A673 (cell line): ENCODE measurements at regions not wholly inside any gene's neighbourhood (a gene's known extent, or its start where the extent isn't known, plus 50 kb on each side); places are given as distances from the start of the nearest gene placed in this dataset.

ENCODE experiments used
- BruUV-seq: library from RNA; stranded (reverse); fragments of 400-500 nt; replicated peaks from 2 replicates; lab custom pipeline; 2021; lab: Mats Ljungman, UMichigan
- CTCF ChIA-PET: fragments of 300-600 bp; sonication (Branson Sonifier 250); formaldehyde crosslinking; loops from one replicate; lab custom pipeline; 2022; ENCODE audit warnings: antibody characterized with exemption; lab: Charles Lee
- POLR2A ChIA-PET: fragments of 300-600 bp; sonication (Branson Sonifier 250); formaldehyde crosslinking; loops from one replicate; lab custom pipeline; 2022; ENCODE audit warnings: antibody characterized with exemption; ENCODE audit not compliant: low non-redundant PET; lab: Charles Lee
- DNase-seq: peaks from one replicate; pipeline ENCODE4 v3.0.0-alpha.2; 2015; ENCODE audit warnings: low spot score
- H3K27ac ChIP-seq: fragments of 200-600 bp; sonication (generic); 2 replicates; pipeline ENCODE4 v1.5.1; 2016; ENCODE audit warnings: mixed run types, low read depth, mild to moderate bottlenecking, mixed read lengths, antibody characterized with exemption, low read length; ENCODE audit not compliant: poor library complexity, severe bottlenecking
- H3K27me3 ChIP-seq: fragments of 200-600 bp; sonication (generic); replicated peaks from 2 replicates; pipeline ENCODE4 v1.6.1; 2017; ENCODE audit warnings: mixed run types, low read depth, mild to moderate bottlenecking, mixed read lengths, antibody characterized with exemption, low read length; ENCODE audit not compliant: insufficient read depth, poor library complexity
- H3K36me3 ChIP-seq: fragments of 200-600 bp; sonication (generic); 2 replicates; pipeline ENCODE4 v1.6.1; 2016; ENCODE audit warnings: mixed run types, mild to moderate bottlenecking, mixed read lengths, antibody characterized with exemption, low read length; ENCODE audit not compliant: insufficient read depth, poor library complexity, severe bottlenecking
- H3K4me1 ChIP-seq: fragments of 200-600 bp; sonication (generic); 2 replicates; pipeline ENCODE4 v1.6.1; 2017; ENCODE audit warnings: mixed run types, mild to moderate bottlenecking, mixed read lengths, antibody characterized with exemption, low read length; ENCODE audit not compliant: insufficient read depth, poor library complexity, severe bottlenecking
- H3K4me3 ChIP-seq: fragments of 200-600 bp; sonication (generic); 2 replicates; pipeline ENCODE4 v1.5.1; 2016; ENCODE audit warnings: low read depth, mixed run types, mild to moderate bottlenecking, mixed read lengths, low read length; ENCODE audit not compliant: poor library complexity, severe bottlenecking
- H3K9me3 ChIP-seq: fragments of 200-600 bp; sonication (generic); 2 replicates; pipeline ENCODE4 v1.6.1; 2016; ENCODE audit warnings: mixed run types, low read depth, mild to moderate bottlenecking, mixed read lengths, antibody characterized with exemption, low read length; ENCODE audit not compliant: poor library complexity, severe bottlenecking
- CTCF ChIP-seq: fragments of 300-800, 200-600 bp; sonication (generic); conservative IDR thresholded peaks from 2 replicates; pipeline ENCODE4 v1.5.1; 2017; ENCODE audit warnings: low read depth, mild to moderate bottlenecking, antibody characterized with exemption, low read length, moderate library complexity, mixed read lengths
- EZH2 ChIP-seq: fragments of 200-600 bp; sonication (generic); IDR thresholded peaks from 2 replicates; pipeline ENCODE4 v1.6.1; 2017; ENCODE audit warnings: borderline replicate concordance, low read depth, mild to moderate bottlenecking, mixed read lengths, antibody characterized with exemption, low read length; ENCODE audit not compliant: poor library complexity, severe bottlenecking
- intact Hi-C: fragments of 100-400 bp; cut with micrococcal nuclease; formaldehyde crosslinking; loops from one replicate; pipeline ENCODE4 v1.10.0; 2022; ENCODE audit not compliant: unreplicated experiment

- no TSS peak for BruUV-seq
- intact Hi-C loops, result no loop called here
- POLR2A ChIA-PET, result no interaction called here
- H3K4me3 ChIP-seq, result no peak overlapping the region
- no peaks in the 10 kb centered on the region for H3K4me1 ChIP-seq
- no peaks in the 10 kb centered on the region for H3K9me3 ChIP-seq
- TF ChIP-seq CTCF (no peak), EZH2 (no peak)
- no peak for DNase-seq
- no peaks in the 10 kb centered on the region for H3K36me3 ChIP-seq
- H3K27me3 ChIP-seq, result peaks cover 13% of the 10 kb centered on the region
- no peak overlapping the region for H3K27ac ChIP-seq
- CTCF ChIA-PET, result no interaction called here
These were observed 141.9 kb upstream of the LYPLAL1 start for GRCh38 chr1:219031809-219032208.

- no peaks in the 10 kb centered on the region for H3K9me3 ChIP-seq
- peaks cover 16% of the 10 kb centered on the region for H3K27me3 ChIP-seq
- H3K27ac ChIP-seq, result no peak overlapping the region
- intact Hi-C loops, result no loop called here
- no peak overlapping the region for H3K4me3 ChIP-seq
- BruUV-seq, result no TSS peak
- no peak for DNase-seq
- ChIA-PET CTCF (no interaction called here), POLR2A (no interaction called here)
- no peaks in the 10 kb centered on the region for H3K36me3 ChIP-seq
- no peak for TF ChIP-seq EZH2
- no peak for TF ChIP-seq CTCF
- H3K4me1 ChIP-seq, result no peaks in the 10 kb centered on the region
These were observed 135.3 kb upstream of the LYPLAL1 start for GRCh38 chr1:219038398-219038797.

GRCh38 chr1:219039017-219039681, 134.5 kb upstream of the LYPLAL1 start:
- Histone ChIP-seq H3K36me3 (no peaks in the 10 kb centered on the region), H3K27me3 (peaks cover 18% of the 10 kb centered on the region), H3K4me1 (no peaks in the 10 kb centered on the region), H3K4me3 (no peak overlapping the region), H3K27ac (no peak overlapping the region), H3K9me3 (no peaks in the 10 kb centered on the region)
- BruUV-seq, result no TSS peak
- no peak for TF ChIP-seq CTCF
- TF ChIP-seq EZH2, result no peak
- intact Hi-C loops, result no loop called here
- DNase-seq, result no peak
- POLR2A ChIA-PET, result no interaction called here
- CTCF ChIA-PET, result no interaction called here
